ENCODE measurements at regions not wholly inside any gene's neighbourhood (a gene's known extent, or its start where the extent isn't known, plus 50 kb on each side); places are given as distances from the start of the nearest gene placed in this dataset.

DNA sequence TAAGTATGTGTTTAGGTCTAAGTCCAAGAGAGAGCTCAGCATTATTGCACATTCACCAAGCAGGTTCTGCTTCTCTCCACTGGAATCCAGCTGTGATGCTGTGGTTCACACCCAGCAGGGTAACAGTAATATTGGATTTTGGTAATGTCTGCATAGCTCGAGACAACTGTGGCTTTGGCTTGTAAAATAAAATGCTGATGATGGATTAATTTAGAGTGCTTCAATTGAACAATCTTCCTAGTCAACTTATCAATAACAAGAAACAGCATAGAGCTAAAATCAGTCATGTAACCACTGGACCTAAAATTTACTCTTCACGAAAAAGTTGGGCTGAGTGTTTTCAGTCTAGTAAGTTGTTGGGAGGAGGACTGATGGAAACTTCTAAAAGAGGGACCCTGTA is 709.2 kb downstream of the TYW1 start:
- TF ChIP-seq POLR2A (IDR thresholded peaks at IDR 0.05), result no peak
- no peak for TF ChIP-seq CTCF (IDR thresholded peaks at IDR 0.05)
